ENCODE measurements at regions not wholly inside any gene's neighbourhood (a gene's known extent, or its start where the extent isn't known, plus 50 kb on each side); places are given as distances from the start of the nearest gene placed in this dataset.
"Not testable (repeated sequence)": the region's sequence is repeated elsewhere in the genome, so short reads cannot be mapped to it uniquely, and the experiment has no call there.

DNA sequence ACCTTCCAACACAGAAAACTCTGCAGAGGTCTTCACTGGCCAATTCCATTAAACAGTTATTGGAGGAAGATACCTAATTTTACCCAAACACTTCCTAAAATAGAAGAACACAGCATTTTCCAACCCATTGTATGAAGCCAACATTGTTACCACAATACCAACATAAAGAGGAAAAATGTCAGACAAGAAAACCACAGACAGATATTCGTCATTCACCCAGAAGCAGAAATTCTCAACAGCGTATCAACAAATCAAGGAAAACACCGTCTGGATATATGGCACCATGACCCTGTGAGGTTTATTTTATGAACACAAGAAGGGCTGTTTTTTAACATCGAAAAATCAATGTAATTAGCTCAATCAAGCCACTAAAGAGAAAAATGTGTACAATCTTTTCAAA is 255.6 kb downstream of the ASMT start:
- no peak overlapping the region for H3K4me3 ChIP-seq (replicated peaks in 1 of 2; ENCODE audit: low read depth in 2 of 2, low read length in 2 of 2)
- DNase-seq (ENCODE audit: low read depth in 2 of 2): no peak
- TF ChIP-seq, protein P1, sequence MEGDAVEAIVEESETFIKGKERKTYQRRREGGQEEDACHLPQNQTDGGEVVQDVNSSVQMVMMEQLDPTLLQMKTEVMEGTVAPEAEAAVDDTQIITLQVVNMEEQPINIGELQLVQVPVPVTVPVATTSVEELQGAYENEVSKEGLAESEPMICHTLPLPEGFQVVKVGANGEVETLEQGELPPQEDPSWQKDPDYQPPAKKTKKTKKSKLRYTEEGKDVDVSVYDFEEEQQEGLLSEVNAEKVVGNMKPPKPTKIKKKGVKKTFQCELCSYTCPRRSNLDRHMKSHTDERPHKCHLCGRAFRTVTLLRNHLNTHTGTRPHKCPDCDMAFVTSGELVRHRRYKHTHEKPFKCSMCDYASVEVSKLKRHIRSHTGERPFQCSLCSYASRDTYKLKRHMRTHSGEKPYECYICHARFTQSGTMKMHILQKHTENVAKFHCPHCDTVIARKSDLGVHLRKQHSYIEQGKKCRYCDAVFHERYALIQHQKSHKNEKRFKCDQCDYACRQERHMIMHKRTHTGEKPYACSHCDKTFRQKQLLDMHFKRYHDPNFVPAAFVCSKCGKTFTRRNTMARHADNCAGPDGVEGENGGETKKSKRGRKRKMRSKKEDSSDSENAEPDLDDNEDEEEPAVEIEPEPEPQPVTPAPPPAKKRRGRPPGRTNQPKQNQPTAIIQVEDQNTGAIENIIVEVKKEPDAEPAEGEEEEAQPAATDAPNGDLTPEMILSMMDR (IDR thresholded peaks at IDR 0.05; ENCODE audit: low read depth, low read length): no peak

DNA sequence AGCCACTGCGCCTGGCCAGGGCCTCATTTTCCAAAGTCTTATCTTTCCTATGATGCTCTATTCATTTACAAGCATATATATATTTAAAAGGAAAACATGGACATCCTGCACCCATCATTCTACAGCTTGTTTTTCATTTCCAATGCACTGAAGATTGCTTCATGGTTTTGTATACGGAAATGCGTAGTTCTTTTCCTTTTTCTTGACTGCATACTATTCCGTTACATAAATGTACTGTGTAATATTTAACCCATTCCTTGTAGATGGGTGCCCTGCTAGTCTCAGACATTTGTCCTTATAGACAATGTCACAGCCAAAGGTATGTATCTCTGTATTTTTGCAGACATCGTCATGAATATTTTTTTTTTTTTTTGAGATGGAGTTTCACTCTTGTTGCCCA is 257.0 kb downstream of the ASMT start:
- TF ChIP-seq, protein P1 (IDR thresholded peaks at IDR 0.05; ENCODE audit: low read depth, low read length): no peak
- no peak overlapping the region for H3K4me3 ChIP-seq (replicated peaks in 1 of 2; ENCODE audit: low read depth in 2 of 2, low read length in 2 of 2)
- DNase-seq (ENCODE audit: low read depth in 2 of 2): no peak

DNA sequence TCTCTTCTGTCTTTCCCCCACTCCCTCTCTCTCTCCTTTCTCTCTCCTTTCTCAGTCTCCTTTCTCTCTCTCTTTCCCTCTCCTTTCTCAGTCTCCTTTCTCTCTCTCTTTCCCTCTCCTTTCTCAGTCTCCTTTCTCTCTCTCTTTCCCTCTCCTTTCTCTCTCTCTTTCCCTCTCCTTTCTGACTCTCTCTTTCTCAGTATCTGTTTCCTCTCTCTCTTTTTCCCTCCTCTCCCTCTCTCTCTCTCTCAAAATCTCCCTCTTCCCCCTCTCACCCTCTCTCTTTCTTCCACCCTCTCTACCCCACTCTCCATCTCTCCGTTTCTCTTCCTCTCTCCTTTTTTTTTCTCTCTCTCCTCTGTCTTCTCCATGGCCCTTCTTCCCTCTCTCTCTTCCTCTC is 258.8 kb downstream of the ASMT start:
- no peak for DNase-seq (ENCODE audit: low read depth in 2 of 2)
- H3K4me3 ChIP-seq (replicated peaks in 1 of 2; ENCODE audit: low read depth in 2 of 2, low read length in 2 of 2): no peak overlapping the region
- TF ChIP-seq, protein P1 (IDR thresholded peaks at IDR 0.05; ENCODE audit: low read depth, low read length): no peak

DNA sequence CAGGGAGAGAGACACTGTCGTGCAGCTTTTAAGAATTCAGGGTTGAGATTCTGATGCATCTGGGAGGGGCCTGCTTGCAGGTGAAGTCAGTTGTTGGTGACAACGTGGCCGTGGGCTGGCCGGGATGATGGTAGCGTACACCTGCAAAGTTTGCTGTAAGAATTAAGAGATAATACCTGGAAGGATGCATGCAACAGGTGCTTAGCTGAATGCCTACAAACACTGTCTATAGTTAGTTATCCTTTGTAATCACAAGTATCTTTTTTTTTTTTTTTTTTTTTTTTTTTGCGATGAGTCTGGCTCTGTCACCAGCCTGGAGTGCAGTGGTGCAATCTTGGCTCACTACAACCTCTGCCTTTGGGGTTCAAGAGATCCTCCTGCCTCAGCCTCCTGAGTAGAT is 259.6 kb downstream of the ASMT start:
- no peak for DNase-seq (ENCODE audit: low read depth in 2 of 2)
- TF ChIP-seq, protein P1 (IDR thresholded peaks at IDR 0.05; ENCODE audit: low read depth, low read length): no peak
- H3K4me3 ChIP-seq (replicated peaks in 1 of 2; ENCODE audit: low read depth in 2 of 2, low read length in 2 of 2): no peak overlapping the region

DNA sequence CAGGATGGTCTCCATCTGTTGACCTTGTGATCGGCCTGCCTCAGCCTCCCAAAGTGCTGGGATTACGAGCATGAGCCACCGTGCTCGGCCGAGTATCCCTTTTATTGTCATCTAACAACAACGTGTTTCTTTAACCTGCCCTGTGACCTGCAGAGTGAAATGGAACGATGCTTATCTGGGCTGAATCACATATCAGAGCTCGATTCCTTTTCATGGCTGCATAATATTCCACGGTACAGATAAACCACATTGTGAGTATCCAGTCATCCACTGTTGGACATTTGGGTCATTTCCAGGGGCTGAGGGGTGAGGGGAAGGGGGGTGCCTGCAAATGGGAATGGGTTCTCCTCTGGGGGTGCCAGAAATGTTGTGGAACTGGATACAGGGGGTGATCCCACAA is 260.0 kb downstream of the ASMT start:
- no peak for DNase-seq (ENCODE audit: low read depth in 2 of 2)
- no peak overlapping the region for H3K4me3 ChIP-seq (replicated peaks in 1 of 2; ENCODE audit: low read depth in 2 of 2, low read length in 2 of 2)
- TF ChIP-seq, protein P1 (IDR thresholded peaks at IDR 0.05; ENCODE audit: low read depth, low read length): no peak

DNA sequence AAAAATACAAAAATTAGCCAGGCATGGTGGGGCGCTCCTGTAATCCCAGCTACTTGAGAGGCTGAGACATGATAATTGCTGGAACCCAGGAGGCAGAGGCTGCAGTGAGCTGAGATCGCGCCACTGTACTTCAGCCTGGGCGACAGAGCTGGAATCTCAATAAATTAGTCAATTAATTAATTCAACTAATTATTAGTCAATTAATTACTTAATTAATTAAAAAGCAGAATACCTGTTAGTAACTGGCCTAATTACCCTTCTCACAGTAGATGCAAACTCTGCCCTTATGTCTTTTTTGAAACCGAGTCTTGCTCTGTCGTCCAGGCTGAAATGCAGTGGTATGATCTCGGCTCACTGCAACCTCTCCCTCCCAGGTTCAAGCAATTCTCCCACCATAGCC is 261.2 kb downstream of the ASMT start:
- no peak for DNase-seq (ENCODE audit: low read depth in 2 of 2)
- H3K4me3 ChIP-seq (replicated peaks in 1 of 2; ENCODE audit: low read depth in 2 of 2, low read length in 2 of 2): no peak overlapping the region
- TF ChIP-seq, protein P1 (IDR thresholded peaks at IDR 0.05; ENCODE audit: low read depth, low read length): no peak

DNA sequence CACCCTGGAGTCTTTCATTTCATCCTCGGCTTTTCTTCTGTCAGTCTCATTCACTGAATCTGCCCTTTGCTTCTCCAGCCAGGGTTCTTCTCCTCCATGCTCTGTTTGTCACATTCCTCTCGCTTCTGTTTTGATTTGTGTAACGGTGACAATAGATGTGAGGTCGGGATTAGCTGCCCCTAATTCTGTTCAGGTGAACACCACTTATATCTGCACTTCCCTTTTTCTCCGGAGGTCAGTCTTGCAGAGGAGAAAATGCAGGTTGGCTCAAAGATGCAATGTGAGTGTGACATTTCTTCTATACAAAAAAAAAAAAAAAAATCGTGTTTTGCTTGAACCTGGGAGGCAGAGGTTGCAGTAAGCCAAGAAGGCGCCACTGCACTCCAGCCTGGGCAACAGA is 262.9 kb downstream of the ASMT start:
- DNase-seq (ENCODE audit: low read depth in 2 of 2): no peak
- TF ChIP-seq, protein P1 (IDR thresholded peaks at IDR 0.05; ENCODE audit: low read depth, low read length): no peak
- H3K4me3 ChIP-seq (replicated peaks in 1 of 2; ENCODE audit: low read depth in 2 of 2, low read length in 2 of 2): no peak overlapping the region

DNA sequence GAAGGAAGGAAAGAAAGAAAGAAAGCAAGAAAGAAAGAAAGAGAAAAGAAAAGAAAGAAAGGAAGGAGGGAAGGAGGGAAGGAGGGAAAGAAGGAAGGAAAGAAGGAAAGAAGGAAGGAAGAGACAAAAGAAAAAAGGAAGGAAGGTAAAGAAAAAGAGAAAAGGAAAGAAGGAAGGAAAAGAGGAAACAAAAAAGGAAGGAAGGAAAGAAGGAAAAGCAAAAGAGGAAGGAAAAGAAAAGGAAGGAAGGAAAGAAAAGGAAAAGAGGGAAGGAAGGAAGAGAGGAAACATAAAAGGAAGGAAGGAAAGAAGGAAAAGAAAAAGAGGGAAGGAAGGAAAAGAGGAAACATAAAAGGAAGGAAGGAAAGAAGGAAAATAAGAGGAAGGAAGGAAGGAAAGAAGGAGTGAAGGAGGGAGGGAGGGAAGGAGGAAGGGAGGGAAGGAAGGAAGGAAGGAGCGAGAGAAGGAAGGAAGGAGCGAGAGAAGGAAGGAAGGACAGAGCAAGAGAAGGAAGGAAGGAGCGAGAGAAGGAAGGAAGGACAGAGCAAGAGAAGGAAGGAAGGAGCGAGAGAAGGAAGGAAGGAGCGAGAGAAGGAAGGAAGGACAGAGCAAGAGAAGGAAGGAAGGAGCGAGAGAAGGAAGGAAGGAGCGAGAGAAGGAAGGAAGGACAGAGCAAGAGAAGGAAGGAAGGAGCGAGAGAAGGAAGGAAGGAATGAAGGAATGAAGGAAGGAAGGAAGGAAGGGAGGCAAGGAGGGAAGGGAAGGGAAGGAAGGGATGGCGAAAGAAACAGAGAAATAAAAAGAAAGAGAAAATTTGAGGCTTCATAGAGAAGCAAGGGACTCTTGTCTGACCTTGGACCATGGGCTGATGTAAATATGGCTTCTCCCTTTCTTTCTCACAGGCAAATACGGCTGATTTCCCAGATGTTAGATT is 266.3 kb downstream of the ASMT start:
- not testable (repeated sequence) for DNase-seq (ENCODE audit: low read depth in 2 of 2); H3K4me3 ChIP-seq (replicated peaks in 1 of 2; ENCODE audit: low read depth in 2 of 2, low read length in 2 of 2)
